Thymus (tissue), 11 donors: ENCODE measurements at regions not wholly inside any gene's neighbourhood (a gene's known extent, or its start where the extent isn't known, plus 50 kb on each side); places are given as distances from the start of the nearest gene placed in this dataset.

Experiments
- DNase-seq, 9 donors: peaks; one replicate each; pipeline ENCODE4 v3.0.0-alpha.2; 2013; ENCODE audit warnings: low spot score in 9 of 9, low read depth in 6 of 9, missing footprints in 1 of 9
- H3K27ac ChIP-seq, 2 donors: one replicate each; pipeline ENCODE4 v1.5.1; 2013; ENCODE audit warnings: control low read depth in 1 of 2, low read depth in 1 of 2, low read length in 1 of 2, mild to moderate bottlenecking in 1 of 2, moderate library complexity in 1 of 2
- H3K27me3 ChIP-seq, 2 donors: one replicate each; pipeline ENCODE4 v1.5.1; 2013; ENCODE audit warnings: low read length in 1 of 2; ENCODE audit not compliant: control insufficient read depth in 2 of 2, insufficient read depth in 1 of 2
- H3K36me3 ChIP-seq, 2 donors: one replicate each; pipeline ENCODE4 v1.5.1; 2013; ENCODE audit warnings: low read length in 1 of 2, mild to moderate bottlenecking in 1 of 2, moderate library complexity in 1 of 2; ENCODE audit not compliant: control insufficient read depth in 2 of 2, insufficient read depth in 2 of 2
- H3K4me1 ChIP-seq, 2 donors: one replicate each; pipeline ENCODE4 v1.5.1; 2013; ENCODE audit warnings: low read length in 2 of 2; ENCODE audit not compliant: control insufficient read depth in 2 of 2, insufficient read depth in 2 of 2
- H3K4me3 ChIP-seq, 2 donors: one replicate each; pipeline ENCODE4 v1.5.1; 2013; ENCODE audit warnings: low read length in 2 of 2, control low read depth in 1 of 2, mild to moderate bottlenecking in 1 of 2
- H3K9me3 ChIP-seq, 2 donors: one replicate each; pipeline ENCODE4 v1.5.1; 2013; ENCODE audit warnings: low read length in 1 of 2, mild to moderate bottlenecking in 1 of 2; ENCODE audit not compliant: control insufficient read depth in 2 of 2, insufficient read depth in 1 of 2
- WGBS: extraction: QIAGEN DNeasy Blood & Tissue Kit; methylation state at CpG from one replicate; pipeline ENCODE4 v1.1.7; 2013; 5-methylcytosine and 5-hydroxymethylcytosine counted together
- donor health status: healthy.

DNA sequence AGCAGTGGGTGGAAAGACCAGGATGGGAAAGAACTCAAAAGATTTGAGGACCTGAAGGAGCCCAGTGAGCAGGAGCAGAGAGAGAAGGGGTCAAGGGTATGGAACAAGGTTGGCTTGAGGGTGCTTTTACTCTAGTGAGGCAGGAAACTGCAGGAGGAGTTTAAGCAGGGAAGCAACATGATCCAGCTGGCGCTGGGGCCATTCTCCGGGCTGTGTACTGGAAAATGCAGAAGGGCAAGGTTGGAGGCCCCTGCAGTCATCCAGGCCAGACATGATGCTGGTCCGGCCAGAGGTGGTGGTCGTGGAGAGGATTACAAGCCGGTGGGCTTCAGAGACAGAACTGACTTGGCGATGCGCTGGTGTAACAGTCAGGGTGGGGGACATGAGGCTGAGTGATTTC, 81.8 kb downstream of the LSM3 start:
- DNase-seq: no peak
- peaks cover 0 to 7% of the 10 kb centered on the region in 2 donors for H3K4me1 ChIP-seq
- no peaks in the 10 kb centered on the region for H3K9me3 ChIP-seq
- H3K27me3 ChIP-seq: no peaks in the 10 kb centered on the region
- no peak overlapping the region for H3K27ac ChIP-seq
- no peaks in the 10 kb centered on the region for H3K36me3 ChIP-seq
- WGBS: 96% methylated on average over 7 of the region's 7 CpGs
- H3K4me3 ChIP-seq: no peak overlapping the region

DNA sequence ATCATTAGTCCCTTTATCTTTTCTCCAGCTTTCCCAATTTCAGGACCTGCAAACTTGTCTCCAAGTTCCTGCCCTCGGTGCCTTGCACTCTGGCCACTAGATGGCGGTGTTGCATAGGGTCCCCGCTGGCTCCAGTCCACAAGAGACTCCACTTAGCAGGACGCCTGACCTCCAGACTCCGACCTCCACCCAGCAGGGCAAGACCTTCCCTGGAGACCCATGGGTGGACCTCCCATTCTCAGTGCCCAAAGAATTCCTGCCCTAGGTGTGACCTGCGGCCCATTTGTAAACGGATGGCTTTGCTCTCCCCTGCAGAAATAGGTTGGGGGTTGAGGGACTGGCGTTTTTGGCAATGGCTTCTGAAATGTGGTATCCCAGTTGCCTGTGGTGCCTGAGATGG, 82.6 kb downstream of the LSM3 start:
- Histone ChIP-seq H3K4me1 (peaks cover 0 to 7% of the 10 kb centered on the region in 2 donors), H3K27me3 (no peaks in the 10 kb centered on the region), H3K27ac (no peak overlapping the region), H3K4me3 (no peak overlapping the region), H3K36me3 (no peaks in the 10 kb centered on the region), H3K9me3 (no peaks in the 10 kb centered on the region)
- DNase-seq: peak; percentile 34 to 80 (median 53)
- 27% methylated on average over 8 of the region's 8 CpGs for WGBS

DNA sequence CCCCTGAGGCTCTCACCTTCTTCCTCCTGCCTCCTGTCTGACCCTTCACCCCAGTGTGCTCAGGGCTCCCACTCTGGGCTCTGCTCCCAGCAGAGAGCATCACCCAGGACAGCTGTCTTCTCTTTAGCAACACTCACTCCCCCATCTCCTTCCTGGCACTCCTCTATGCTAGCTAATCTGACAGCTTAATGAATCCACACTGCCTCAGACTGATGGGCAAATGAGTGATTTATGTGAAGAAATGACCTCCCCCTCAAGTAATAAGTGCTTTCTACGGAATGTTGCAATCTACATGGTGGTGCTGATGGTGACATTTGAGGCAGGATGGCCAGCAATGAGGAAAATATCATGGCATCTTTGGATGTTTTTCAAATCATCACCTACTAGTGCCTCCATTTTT, 83.6 kb downstream of the LSM3 start:
- no peaks in the 10 kb centered on the region for H3K9me3 ChIP-seq
- WGBS: 98% methylated on average over 1 of the region's 1 CpG
- no peaks in the 10 kb centered on the region for H3K36me3 ChIP-seq
- H3K4me1 ChIP-seq: no peaks in the 10 kb centered on the region
- H3K4me3 ChIP-seq: no peak overlapping the region
- no peak for DNase-seq
- H3K27me3 ChIP-seq: no peaks in the 10 kb centered on the region
- H3K27ac ChIP-seq: no peak overlapping the region

DNA sequence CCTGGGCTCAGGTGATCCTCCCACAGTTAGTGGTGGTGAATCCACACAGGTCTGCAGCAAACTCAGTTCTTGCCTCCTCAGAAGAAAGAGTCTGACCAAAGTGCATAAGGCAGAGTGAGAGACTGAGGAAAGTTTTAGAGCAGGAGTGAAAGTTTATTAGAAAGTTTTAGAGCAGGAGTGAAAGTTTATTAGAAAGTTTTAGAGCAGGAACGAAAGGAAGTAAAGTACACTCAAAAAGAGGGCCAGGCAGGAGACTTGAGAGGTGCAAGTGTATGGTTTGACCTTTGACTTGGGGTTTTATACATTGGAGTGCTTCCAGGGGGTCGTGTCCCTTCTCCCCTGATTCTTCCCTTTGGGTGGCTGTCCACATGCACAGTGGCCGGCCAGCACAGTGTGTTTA, 84.2 kb downstream of the LSM3 start:
- WGBS: 93% methylated on average over 3 of the region's 3 CpGs

DNA sequence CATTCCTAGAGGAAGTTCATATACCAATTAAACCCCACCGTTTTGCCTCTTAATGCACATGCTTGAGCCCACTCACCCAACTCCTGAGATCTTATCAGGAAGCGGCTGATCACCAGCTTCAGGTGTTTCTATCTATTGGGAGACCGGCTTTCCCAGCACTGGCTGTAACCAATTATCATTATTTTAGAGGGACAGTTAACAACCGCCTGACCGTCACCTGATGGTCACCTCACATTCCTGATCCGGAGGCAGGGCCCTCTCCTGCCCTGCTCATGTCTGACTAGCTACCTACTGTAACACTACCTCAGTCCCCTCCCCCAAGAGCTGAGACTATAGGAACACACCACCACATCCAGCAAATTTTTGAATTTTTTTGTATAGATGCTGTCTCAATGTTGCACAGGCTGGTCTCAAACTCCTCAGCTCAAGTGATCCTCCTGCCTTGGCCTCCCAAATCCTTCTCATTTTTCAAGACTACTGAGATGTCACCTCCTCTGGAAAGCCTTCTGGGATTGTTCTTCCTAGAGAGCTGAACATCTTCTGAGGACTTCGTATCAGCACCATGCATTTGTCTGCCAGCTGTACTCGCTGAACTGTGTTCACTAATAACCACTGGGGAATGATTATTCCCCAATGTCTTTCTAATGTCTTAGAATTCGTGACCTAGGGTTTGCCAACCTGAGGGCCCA, 84.8 kb downstream of the LSM3 start:
- Histone ChIP-seq H3K36me3 (no peaks in the 10 kb centered on the region), H3K9me3 (peaks cover 0 to under 1% of the 10 kb centered on the region in 2 donors), H3K27me3 (no peaks in the 10 kb centered on the region), H3K4me1 (no peaks in the 10 kb centered on the region), H3K4me3 (no peak overlapping the region), H3K27ac (no peak overlapping the region)
- DNase-seq: no peak
- 97% methylated on average over 9 of the region's 9 CpGs for WGBS

More for the DNA sequence above, 84.2 kb downstream of the LSM3 start:
- no peaks in the 10 kb centered on the region for H3K4me1 ChIP-seq
- no peaks in the 10 kb centered on the region for H3K9me3 ChIP-seq
- H3K4me3 ChIP-seq: no peak overlapping the region
- no peaks in the 10 kb centered on the region for H3K36me3 ChIP-seq
- no peak overlapping the region for H3K27ac ChIP-seq
- no peak for DNase-seq
- H3K27me3 ChIP-seq: no peaks in the 10 kb centered on the region

DNA sequence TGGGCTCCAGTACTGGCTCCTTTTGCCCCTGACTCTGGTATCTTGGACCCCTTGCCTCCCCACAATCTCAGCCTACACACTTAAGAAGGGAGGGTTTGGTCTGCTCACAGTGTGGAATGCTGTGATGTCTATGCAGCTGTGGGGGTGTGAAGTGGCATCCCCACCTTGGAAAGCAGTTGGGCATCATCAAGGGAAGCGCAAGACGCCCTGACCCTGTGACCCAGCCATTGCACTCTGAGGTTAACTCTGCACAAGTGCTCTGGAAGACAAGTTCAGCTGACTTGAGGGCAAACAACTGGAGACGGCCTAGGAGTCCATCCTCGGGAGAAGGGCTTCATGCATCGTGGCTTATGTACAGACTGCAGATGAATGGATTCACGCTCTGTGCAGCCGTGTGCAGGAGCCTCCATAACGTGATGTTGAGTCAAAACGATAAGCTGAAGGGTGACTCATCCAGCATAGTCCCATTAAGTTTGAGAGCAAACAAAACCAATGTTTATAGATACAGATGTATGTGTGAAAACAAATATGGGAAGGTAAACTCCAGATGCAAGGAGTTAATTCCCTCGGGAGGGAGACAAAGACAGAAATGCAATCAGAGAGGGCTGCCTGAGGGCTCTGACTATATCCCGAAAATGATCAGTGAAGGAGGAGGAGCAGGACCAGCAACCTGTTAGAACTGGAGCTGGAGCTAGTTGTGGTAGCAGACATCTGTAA, 86.8 kb downstream of the LSM3 start:
- Histone ChIP-seq H3K4me3 (no peak overlapping the region), H3K36me3 (no peaks in the 10 kb centered on the region), H3K9me3 (peaks cover 0 to 4% of the 10 kb centered on the region in 2 donors), H3K27ac (no peak overlapping the region), H3K27me3 (no peaks in the 10 kb centered on the region), H3K4me1 (no peaks in the 10 kb centered on the region)
- DNase-seq: no peak
- 97% methylated on average over 11 of the region's 11 CpGs for WGBS

DNA sequence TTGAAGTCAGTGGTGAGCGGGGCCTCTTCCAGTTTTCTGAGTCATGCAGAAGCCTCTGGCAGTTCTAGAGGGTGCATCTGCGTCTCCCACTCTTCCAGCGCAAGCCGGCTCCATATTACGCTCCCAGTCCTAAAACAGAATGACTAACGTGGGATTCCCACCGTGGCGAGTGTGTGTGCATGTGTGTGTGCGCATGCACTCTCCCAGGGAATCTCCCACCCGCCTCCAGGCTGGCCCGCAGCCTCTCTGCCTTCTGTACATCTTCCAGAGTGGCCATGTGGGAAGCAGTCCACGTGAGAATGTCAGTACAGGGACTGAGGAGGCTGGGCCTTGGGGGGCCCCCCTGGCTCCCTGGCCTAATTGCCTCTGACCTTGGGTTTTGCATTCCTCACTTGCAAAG, 87.7 kb downstream of the LSM3 start:
- Histone ChIP-seq H3K27ac (no peak overlapping the region), H3K27me3 (no peaks in the 10 kb centered on the region), H3K4me3 (no peak overlapping the region), H3K9me3 (peaks cover 0 to 4% of the 10 kb centered on the region in 2 donors), H3K4me1 (no peaks in the 10 kb centered on the region), H3K36me3 (no peaks in the 10 kb centered on the region)
- 93% methylated on average over 12 of the region's 12 CpGs for WGBS
- no peak for DNase-seq

DNA sequence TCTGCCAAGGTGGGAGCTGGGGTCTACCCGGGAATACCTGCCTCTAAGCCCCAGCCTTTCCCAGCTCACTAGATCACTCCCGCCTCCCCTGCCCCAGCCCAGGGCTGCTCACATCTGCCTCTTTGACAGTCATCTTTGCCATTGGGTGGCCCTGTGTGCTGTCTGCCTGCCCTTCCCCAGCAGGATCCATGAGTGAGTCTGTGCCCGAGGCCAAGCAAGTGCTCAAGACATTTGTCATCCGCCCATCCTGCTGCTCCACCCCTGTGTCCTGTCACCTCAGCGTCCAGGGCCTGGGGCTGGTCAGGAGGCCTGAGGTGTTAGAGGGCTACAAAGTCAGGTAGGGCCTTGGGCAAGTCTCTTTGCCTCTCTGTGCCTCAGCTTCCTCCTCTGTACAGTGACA, 89.4 kb downstream of the LSM3 start:
- no peak for DNase-seq
- 97% methylated on average over 5 of the region's 5 CpGs for WGBS

DNA sequence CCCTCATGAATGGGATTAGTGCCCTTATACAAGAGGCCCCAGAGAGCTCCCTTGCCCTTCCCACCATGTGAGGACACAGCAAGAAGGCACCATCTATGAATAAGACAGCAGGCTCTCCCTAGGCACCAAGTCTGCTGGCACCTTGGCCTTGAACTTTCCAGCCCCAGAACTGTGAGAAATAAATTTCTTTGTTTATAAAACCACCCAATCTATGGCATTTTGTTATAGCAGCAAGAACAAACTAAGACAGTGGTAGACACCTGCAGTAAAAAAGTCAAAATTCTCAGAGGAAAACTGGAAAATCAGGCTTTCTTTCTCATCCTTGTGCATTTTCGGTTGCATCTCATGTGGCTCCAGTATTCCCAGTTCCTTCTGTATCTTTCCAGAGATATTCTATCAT, 90.3 kb downstream of the LSM3 start:
- peaks cover 0 to under 1% of the 10 kb centered on the region in 2 donors for H3K4me1 ChIP-seq
- H3K4me3 ChIP-seq: no peak overlapping the region
- no peaks in the 10 kb centered on the region for H3K36me3 ChIP-seq
- 98% methylated on average over 1 of the region's 1 CpG for WGBS
- H3K27ac ChIP-seq: no peak overlapping the region
- peaks cover 0 to 4% of the 10 kb centered on the region in 2 donors for H3K9me3 ChIP-seq
- no peak for DNase-seq
- H3K27me3 ChIP-seq: no peaks in the 10 kb centered on the region

More for the DNA sequence above, 89.4 kb downstream of the LSM3 start:
- Histone ChIP-seq H3K4me3 (no peak overlapping the region), H3K9me3 (peaks cover 0 to 4% of the 10 kb centered on the region in 2 donors), H3K27ac (no peak overlapping the region), H3K4me1 (no peaks in the 10 kb centered on the region), H3K27me3 (no peaks in the 10 kb centered on the region), H3K36me3 (no peaks in the 10 kb centered on the region)
